Superior temporal gyrus (tissue), 1 donor: ENCODE measurements at regions not wholly inside any gene's neighbourhood (a gene's known extent, or its start where the extent isn't known, plus 50 kb on each side); places are given as distances from the start of the nearest gene placed in this dataset.
"Not testable (repeated sequence)": the region's sequence is repeated elsewhere in the genome, so short reads cannot be mapped to it uniquely, and the experiment has no call there.

Experiments used
- DNase-seq: peaks from one replicate; pipeline ENCODE4 v3.0.0-alpha.2; 2016; ENCODE audit errors: extremely low spot score

- no peak for DNase-seq
Observed at GRCh38 chr1:3992103-3992556, 92.1 kb upstream of the C1orf174 start.

- DNase-seq = no peak
Observed at GRCh38 chr1:3992746-3993145, 92.7 kb upstream of the C1orf174 start.

GRCh38 chr1:3993619-3994375, 93.7 kb upstream of the C1orf174 start:
- no peak for DNase-seq

- no peak for DNase-seq
Observed at GRCh38 chr1:3995141-3995780, 95.2 kb upstream of the C1orf174 start.

- no peak for DNase-seq
Observed at GRCh38 chr1:3996846-3997705, 97.0 kb upstream of the C1orf174 start.

- DNase-seq = no peak
Observed at GRCh38 chr1:3998086-3998485, 98.0 kb upstream of the C1orf174 start.

- DNase-seq = not testable (repeated sequence)
Observed at GRCh38 chr1:3999514-3999913, 99.4 kb upstream of the C1orf174 start.

- DNase-seq = no peak
Observed at GRCh38 chr1:3999941-4000735, 100.1 kb upstream of the C1orf174 start.

- no peak for DNase-seq
Observed at GRCh38 chr1:4000811-4001251, 100.8 kb upstream of the C1orf174 start.

- DNase-seq = no peak
Observed at GRCh38 chr1:4001461-4001860, 101.4 kb upstream of the C1orf174 start.

GRCh38 chr1:4002061-4002521, 102.0 kb upstream of the C1orf174 start:
- DNase-seq = no peak

- DNase-seq = no peak
Observed at GRCh38 chr1:4002741-4003140, 102.7 kb upstream of the C1orf174 start.

- no peak for DNase-seq
Observed at GRCh38 chr1:4003846-4004505, 103.9 kb upstream of the C1orf174 start.

GRCh38 chr1:4004635-4005430, 104.8 kb upstream of the C1orf174 start:
- no peak for DNase-seq

GRCh38 chr1:4005431-4005830, 105.4 kb upstream of the C1orf174 start:
- no peak for DNase-seq

GRCh38 chr1:4006676-4007374, 106.8 kb upstream of the C1orf174 start:
- DNase-seq = no peak

- DNase-seq = no peak
Observed at GRCh38 chr1:4010284-4010683, 110.2 kb upstream of the C1orf174 start.

- DNase-seq = no peak
Observed at GRCh38 chr1:4010814-4011605, 110.9 kb upstream of the C1orf174 start.
